GM18502 (cell line): ENCODE measurements at regions not wholly inside any gene's neighbourhood (a gene's known extent, or its start where the extent isn't known, plus 50 kb on each side); places are given as distances from the start of the nearest gene placed in this dataset.

Source experiments
- ATAC-seq: cut with Tn5 transposase; IDR thresholded peaks from one replicate; pipeline ENCODE4 v1.9.1; 2021; ENCODE audit warnings: mild to moderate bottlenecking; ENCODE audit not compliant: unreplicated experiment, poor library complexity

DNA sequence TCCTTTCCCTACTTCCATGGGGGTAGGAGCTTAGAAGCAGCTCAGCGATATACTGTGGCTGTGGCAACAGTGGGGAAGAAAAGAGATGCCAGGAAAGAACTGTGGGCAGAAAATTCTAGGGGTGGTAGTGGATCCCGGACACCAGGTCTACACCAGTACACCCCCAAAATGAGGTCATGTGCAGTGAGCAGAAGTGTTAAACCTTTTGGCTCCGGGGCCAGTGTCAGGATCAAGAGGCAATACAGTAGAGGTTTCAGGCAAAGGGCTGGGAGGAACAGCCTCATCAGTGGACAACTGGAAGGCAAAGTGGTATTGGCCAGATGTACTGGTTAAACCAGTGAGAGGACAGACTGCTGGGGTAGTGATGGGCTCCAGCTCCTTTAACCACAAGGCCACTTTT lies 163.1 kb upstream of the CCL2 start:
- no peak for ATAC-seq

GRCh38 chr17:34095106-34095505 lies 160.0 kb upstream of the CCL2 start:
- ATAC-seq: no peak

GRCh38 chr17:34098699-34099098 lies 156.4 kb upstream of the CCL2 start:
- no peak for ATAC-seq

GRCh38 chr17:34099859-34100515 lies 155.1 kb upstream of the CCL2 start:
- ATAC-seq: no peak

GRCh38 chr17:34107019-34107418 lies 148.1 kb upstream of the CCL2 start:
- no peak for ATAC-seq

- ATAC-seq: no peak
Measured at GRCh38 chr17:34110315-34110714, 144.8 kb upstream of the CCL2 start.

DNA sequence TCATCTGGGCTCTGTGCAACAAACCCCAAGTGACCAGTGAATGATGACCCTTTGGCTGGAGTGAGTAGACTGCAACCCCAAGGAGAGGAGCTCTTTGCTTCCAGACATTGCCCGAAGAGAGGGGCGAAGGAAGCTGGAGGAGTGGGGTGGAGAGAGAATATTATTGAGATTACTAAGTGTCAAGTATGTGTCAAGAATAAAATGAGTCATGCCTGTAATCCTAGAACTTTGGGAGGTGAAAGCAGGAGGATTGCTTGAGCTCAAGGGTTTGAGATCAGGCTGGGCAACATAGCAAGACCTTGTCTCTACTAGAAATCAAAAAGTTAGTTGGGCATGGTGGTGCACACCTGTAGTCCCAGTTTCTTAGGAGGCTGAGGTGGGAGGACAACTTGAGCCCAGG lies 142.0 kb upstream of the CCL2 start:
- ATAC-seq: no peak

GRCh38 chr17:34114174-34114573 lies 140.9 kb upstream of the CCL2 start:
- no peak for ATAC-seq

- no peak for ATAC-seq
Measured at GRCh38 chr17:34116306-34116705, 138.8 kb upstream of the CCL2 start.

DNA sequence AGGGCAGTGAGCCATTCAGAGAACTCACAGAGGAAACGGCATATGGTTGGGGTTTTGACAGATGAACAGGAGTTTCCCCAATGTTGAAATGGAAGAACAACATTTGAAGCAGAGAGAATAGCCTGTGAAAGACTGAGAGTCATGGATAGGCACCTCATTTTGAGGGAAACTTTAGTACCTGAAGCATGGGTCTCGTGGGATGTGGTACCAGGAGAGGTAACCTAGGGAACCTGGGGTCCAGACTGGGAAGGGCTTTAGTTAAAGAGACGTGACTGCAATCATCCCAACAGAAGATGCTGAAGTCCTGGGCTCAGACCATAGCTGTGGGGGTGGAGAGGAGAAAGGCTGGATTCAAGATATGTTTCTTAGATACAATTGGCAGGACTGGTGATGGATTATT lies 137.8 kb upstream of the CCL2 start:
- no peak for ATAC-seq

DNA sequence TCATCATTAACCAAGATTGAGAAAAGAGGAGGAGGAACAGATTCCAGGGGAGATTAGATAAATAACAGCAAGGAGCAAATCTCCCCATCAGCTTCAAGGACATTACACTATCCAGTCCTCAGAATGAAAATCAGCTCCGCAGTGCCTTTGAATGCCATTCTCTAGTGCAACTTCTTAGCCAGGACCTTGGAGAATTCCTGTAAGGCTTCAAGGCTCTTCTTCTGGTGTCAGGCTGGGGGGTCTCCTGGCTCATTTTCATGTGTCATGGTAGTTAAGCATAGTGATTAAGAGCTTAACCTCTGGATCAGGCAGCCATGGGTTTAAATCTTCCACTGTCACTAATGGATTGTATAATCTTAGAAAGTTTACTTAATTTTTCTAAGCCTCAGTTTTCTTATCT lies 137.3 kb upstream of the CCL2 start:
- no peak for ATAC-seq

DNA sequence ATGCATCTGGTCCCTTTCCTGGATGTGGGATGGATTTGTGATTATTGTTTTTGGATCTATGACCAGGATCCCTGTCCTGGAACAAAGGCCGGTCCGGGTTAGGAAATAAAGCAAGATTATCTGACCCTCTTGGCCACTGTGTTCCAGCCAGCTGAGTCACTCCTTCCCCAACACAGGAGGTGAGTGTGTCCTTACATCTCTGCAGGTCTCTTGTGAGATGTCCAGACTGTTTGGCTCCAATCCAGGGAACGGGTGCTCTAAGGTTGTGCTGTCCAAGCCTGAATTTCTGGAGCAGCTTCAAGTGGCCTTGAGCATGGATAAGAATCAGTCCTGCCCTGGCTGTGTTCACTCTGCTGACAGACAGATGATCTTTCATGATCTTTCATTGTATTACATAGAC lies 136.5 kb upstream of the CCL2 start:
- no peak for ATAC-seq

GRCh38 chr17:34121311-34121710 lies 133.8 kb upstream of the CCL2 start:
- ATAC-seq: no peak

DNA sequence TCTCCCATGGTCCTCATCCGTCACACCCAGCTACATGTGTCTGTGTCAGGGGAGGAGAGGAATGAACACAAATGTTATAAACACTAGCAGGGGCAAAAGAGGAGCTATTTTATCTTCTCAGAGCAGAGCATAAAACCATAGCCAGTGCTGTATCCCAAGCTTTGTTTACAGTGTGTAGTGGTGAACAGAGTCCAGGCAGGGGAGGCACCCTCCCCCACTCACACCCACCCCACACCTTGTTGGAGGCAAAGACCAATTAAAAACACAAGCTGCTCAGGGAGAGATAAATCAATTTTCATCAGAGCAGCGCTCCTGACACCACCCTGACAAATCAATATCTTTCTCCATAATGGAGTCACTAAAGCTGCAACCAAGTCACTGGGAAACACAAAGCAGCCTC lies 132.6 kb upstream of the CCL2 start:
- no peak for ATAC-seq

- ATAC-seq: no peak
Measured at GRCh38 chr17:34125010-34125409, 130.1 kb upstream of the CCL2 start.

- ATAC-seq: no peak
Measured at GRCh38 chr17:34125921-34126320, 129.2 kb upstream of the CCL2 start.

DNA sequence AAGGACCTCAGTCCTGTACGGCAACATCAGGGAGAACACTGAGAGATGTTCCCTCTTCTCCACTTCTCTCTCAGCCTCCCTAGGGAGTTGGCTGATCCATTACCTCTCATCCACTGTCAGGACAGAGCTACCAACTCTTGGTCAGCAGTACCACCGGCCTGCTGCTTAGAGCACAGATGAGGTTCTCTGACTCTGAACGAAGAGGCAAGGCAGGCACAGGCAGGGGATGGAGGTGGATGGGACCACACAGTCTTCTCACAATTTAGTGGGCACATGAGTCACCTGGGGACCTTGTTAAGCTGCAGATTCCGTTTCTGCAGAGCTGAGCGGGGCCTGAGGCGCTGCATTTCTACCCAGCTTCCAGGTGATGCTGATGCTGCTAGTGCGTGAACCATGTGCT lies 128.6 kb upstream of the CCL2 start:
- ATAC-seq: no peak

DNA sequence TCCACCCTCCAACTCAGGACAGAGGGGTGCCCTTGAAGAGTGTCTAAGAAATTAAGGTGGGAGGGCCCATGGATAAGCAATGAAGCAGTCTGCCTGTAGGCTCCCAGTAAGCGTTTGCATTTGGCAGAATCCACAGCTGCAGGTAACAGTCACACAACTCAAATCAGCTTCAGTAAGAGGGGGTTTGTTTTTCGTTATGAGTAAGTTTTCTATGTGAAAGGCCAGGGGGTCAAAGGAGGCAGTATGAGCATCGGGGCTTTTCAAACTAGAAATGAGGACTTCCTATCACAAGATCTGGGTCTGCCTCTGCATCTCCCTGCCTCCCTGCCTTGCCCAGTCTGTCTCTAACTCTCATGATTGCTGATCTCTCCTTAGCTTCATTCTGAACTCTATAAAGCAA lies 128.1 kb upstream of the CCL2 start:
- no peak for ATAC-seq

DNA sequence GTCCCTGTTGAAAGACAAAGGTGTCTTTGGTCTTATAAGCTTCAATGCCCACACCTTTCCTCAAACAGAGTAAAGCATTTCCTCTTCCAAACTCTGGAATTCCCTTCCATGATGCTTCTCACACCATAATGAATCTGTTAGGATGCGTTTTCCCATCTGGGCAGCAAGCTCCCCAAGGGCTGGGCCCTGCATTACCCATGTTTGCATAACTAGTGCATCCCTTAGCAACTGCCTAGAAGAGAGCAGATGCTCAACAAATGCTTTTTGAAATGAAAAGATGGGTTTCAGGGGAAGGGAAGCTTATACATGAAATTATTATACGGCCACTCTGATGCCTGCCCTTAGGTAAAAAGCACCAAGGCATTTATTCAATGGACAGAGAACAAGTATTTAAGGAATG lies 124.5 kb upstream of the CCL2 start:
- no peak for ATAC-seq

- no peak for ATAC-seq
Measured at GRCh38 chr17:34131386-34131785, 123.7 kb upstream of the CCL2 start.

DNA sequence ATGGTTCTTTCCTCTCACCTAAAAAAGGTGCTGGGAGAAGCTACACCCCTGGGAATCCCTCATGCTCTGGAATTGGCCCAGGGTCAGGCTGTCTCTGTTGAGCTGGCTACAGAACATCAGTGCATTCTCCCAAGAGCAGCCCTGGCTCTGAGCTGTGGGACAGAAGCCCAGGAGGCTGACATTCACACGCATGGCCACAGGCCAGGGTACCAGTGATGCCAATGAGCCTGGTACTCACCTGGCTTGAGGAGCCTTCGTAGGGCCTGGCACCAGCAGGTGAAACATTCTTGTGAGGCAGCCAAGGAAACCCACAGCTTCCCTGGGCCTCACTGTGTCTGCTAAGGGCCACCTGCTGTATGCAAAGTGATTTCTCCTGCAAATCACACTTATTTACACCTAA lies 121.7 kb upstream of the CCL2 start:
- ATAC-seq: no peak

DNA sequence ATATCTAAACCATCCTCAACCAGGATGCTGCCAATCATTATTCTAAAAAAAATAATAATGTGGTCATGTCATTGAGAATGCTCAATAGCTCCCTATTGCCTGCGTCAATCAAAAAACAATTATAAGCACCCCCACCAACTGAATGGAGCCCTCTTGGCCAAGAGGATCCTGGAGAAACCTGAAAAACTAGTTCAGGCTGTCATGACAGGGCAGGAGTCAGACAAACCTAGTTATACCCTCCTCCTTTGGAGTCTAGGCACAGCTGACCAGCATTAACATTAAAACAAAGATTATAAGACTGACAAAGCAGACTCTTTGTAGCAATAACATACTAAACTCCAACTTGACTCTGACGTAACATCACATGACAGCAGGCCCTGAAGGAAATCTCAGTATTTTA lies 119.2 kb upstream of the CCL2 start:
- no peak for ATAC-seq

DNA sequence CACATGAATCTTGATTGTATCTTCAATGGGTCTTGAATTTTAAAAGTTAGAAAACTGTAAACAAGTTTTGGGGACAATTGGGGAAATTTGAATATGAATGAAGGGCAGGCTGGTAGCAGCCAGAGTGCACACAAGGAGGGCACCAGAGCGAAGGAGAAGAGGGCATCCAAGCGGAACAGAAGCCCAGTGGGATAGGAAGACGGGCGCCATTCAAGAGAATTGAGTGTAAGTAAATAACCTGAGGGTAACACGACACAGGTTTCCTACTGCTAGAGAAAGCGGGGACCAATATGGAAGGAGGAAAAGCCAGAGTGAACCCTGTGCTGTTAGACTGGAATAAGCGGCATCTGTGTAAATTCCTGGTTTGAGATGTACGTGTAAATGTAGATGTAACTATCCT lies 115.1 kb upstream of the CCL2 start:
- ATAC-seq: no peak
